ENCODE measurements at regions not wholly inside any gene's neighbourhood (a gene's known extent, or its start where the extent isn't known, plus 50 kb on each side); places are given as distances from the start of the nearest gene placed in this dataset.

DNA sequence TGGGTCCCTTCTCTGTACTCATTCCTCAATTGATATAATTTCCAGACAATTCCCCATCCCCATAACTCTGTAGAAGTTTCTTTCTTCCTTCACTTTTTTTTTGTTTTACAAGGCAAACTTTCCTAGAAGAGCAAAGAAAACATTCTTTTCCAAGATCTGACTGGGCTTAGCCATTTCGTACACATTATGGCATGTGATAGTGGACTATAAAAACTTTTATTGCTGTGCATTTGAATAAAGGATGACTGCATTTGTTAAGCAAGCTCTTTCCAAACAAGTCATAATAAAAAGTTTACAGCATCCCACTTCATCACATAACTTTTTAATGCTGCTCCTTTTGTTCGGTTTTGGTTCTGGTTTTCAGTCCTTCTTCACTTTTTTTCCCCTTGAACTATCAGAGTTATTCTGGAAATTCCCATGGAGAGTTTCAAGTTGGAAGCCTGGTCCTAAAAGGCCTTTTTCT lies 231.0 kb upstream of the HMGA2 start:
- Histone ChIP-seq H3K4me1 (peaks cover 3 to 10% (median 5%) of the 10 kb centered on the region in 4 donors), H3K9me3 (no peaks in the 10 kb centered on the region), H3K4me3 (no peak overlapping the region), H3K27me3 (peaks cover 20% of the 10 kb centered on the region), H3K36me3 (no peaks in the 10 kb centered on the region), H3K27ac (no peak overlapping the region)
- in situ Hi-C loops (cut with MboI; ENCODE audit: low pct_ligation_motif_present in 1 of 4, low pct_unique_long_range_greater_than_20kb in 1 of 4, low sequenced_read_pairs in 3 of 4) (loop anchor here in 1 of 4 donors (25.0 kb wide), 1 partner anchor 394 kb away; no protein-coding TSS in a partner anchor), intact Hi-C loops (cut with DNase I; ENCODE audit: low total_unique reads) (no loop called here)
- TF ChIP-seq, protein P1, sequence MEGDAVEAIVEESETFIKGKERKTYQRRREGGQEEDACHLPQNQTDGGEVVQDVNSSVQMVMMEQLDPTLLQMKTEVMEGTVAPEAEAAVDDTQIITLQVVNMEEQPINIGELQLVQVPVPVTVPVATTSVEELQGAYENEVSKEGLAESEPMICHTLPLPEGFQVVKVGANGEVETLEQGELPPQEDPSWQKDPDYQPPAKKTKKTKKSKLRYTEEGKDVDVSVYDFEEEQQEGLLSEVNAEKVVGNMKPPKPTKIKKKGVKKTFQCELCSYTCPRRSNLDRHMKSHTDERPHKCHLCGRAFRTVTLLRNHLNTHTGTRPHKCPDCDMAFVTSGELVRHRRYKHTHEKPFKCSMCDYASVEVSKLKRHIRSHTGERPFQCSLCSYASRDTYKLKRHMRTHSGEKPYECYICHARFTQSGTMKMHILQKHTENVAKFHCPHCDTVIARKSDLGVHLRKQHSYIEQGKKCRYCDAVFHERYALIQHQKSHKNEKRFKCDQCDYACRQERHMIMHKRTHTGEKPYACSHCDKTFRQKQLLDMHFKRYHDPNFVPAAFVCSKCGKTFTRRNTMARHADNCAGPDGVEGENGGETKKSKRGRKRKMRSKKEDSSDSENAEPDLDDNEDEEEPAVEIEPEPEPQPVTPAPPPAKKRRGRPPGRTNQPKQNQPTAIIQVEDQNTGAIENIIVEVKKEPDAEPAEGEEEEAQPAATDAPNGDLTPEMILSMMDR (IDR thresholded peaks at IDR 0.05), result no peak
- TF ChIP-seq POLR2A (IDR thresholded peaks at IDR 0.05) (no peak), EP300 (IDR thresholded peaks at IDR 0.05; ENCODE audit: low read depth) (no peak), POLR2AphosphoS5 (IDR thresholded peaks at IDR 0.05) (no peak)
- WGBS, 2 donors (ENCODE audit: low coverage in 1 of 2), result 29 to 55% methylated on average over 1 to 2 of the region's 2 CpGs
- DNase-seq, result no peak

DNA sequence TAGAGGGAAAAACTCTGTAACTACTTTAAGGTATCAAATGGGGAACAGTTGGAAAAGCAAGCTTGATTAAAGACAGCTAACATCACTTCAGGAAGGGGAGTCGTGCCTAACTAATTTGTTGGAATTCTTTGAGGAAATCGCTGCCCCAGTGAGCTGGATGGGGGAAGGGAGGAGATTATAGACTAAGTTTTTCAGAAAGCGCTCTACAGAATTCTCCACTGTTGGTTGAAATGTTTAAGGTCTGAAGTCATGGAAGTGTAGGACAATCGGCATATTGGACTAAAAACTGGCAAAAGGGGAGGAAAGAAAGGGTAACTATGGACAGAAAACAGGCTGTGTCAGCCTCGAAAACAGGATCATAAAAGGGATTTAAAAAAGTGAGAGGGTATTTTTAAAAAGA lies 229.9 kb upstream of the HMGA2 start:
- Histone ChIP-seq H3K36me3 (no peaks in the 10 kb centered on the region), H3K9me3 (no peaks in the 10 kb centered on the region), H3K4me3 (no peak overlapping the region), H3K4me1 (peaks cover 3 to 10% (median 5%) of the 10 kb centered on the region in 4 donors), H3K27me3 (peaks cover 32% of the 10 kb centered on the region), H3K27ac (no peak overlapping the region)
- 46 to 55% methylated on average over 5 of the region's 5 CpGs for WGBS, 2 donors (ENCODE audit: low coverage in 1 of 2)
- no peak for DNase-seq
- intact Hi-C loops (cut with DNase I; ENCODE audit: low total_unique reads) (no loop called here), in situ Hi-C loops (cut with MboI; ENCODE audit: low pct_ligation_motif_present in 1 of 4, low pct_unique_long_range_greater_than_20kb in 1 of 4, low sequenced_read_pairs in 3 of 4) (loop anchor here in 1 of 4 donors (25.0 kb wide), 1 partner anchor 393 kb away; no protein-coding TSS in a partner anchor)
- TF ChIP-seq, protein P1 (IDR thresholded peaks at IDR 0.05), result no peak
- TF ChIP-seq POLR2A (IDR thresholded peaks at IDR 0.05), result no peak
- no peak for TF ChIP-seq EP300 (IDR thresholded peaks at IDR 0.05; ENCODE audit: low read depth)
- TF ChIP-seq POLR2AphosphoS5 (IDR thresholded peaks at IDR 0.05), result no peak

DNA sequence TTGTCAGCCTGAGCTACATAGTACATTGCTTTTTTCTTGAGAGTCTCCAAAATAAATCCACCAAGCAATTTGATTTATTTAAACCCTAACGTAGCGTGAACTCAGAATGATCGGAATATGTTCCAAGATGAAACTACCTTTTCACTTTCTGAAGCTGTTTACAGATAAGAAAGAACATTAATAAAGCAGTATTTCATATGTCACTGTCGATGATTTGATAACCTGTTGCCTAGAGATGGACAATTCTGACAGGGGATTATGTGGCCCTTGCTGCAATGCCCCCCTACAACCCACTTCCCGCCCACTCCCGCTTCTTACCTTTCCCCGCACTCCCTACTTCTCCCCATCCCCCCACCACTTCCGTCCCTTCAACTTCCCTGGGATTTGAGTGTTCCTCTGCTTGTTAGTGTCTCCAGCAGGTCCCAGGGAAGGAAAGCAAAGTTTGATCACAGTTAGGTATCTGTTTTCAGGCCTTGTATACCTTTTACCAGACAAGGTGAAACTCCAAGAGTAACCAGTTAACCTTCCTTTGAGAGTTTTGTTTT lies 229.2 kb upstream of the HMGA2 start:
- Histone ChIP-seq H3K36me3 (no peaks in the 10 kb centered on the region), H3K27ac (no peak overlapping the region), H3K27me3 (peaks cover 38% of the 10 kb centered on the region), H3K4me3 (no peak overlapping the region), H3K9me3 (no peaks in the 10 kb centered on the region), H3K4me1 (peaks cover 3 to 10% (median 5%) of the 10 kb centered on the region in 4 donors)
- intact Hi-C loops (cut with DNase I; ENCODE audit: low total_unique reads) (no loop called here), in situ Hi-C loops (cut with MboI; ENCODE audit: low pct_ligation_motif_present in 1 of 4, low pct_unique_long_range_greater_than_20kb in 1 of 4, low sequenced_read_pairs in 3 of 4) (loop anchor here in 1 of 4 donors (25.0 kb wide), 1 partner anchor 392 kb away; no protein-coding TSS in a partner anchor)
- WGBS, 2 donors (ENCODE audit: low coverage in 1 of 2), result 84 to 90% methylated on average over 2 to 8 of the region's 8 CpGs
- TF ChIP-seq POLR2AphosphoS5 (IDR thresholded peaks at IDR 0.05) (no peak), EP300 (IDR thresholded peaks at IDR 0.05; ENCODE audit: low read depth) (no peak), POLR2A (IDR thresholded peaks at IDR 0.05) (no peak)
- TF ChIP-seq, protein P1 (IDR thresholded peaks at IDR 0.05), result no peak
- DNase-seq, result no peak

DNA sequence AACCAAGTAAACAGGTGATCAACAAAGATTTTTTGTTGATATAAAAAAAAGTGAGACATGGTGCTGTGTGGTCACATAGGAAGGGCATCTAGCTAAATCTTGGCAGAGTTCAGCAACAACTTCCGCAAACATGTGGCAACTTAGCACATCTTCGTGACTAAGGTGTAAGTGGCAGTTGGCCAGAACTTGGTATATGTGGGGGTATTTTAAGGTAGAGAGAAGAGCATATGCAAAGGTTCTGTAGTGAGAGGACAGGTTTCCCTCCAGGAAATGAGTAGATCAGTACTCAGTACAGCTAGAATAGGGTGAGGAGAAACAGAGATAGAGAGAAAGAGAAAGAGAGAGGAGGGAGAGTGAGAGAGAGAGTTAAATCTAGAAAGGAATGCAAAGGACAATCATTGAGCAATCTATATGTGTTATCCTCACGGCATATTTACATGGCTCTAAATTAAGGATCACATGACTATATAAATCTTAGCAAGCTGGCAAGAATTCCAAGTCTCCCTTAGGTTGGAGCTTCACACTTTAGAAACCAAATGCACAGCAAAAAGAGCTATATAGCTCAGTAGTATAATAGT lies 227.7 kb upstream of the HMGA2 start:
- in situ Hi-C loops (cut with MboI; ENCODE audit: low pct_ligation_motif_present in 1 of 4, low pct_unique_long_range_greater_than_20kb in 1 of 4, low sequenced_read_pairs in 3 of 4) (loop anchor here in 1 of 4 donors (25.0 kb wide), 1 partner anchor 391 kb away; no protein-coding TSS in a partner anchor), intact Hi-C loops (cut with DNase I; ENCODE audit: low total_unique reads) (no loop called here)
- peaks cover 3 to 10% (median 5%) of the 10 kb centered on the region in 4 donors for H3K4me1 ChIP-seq
- WGBS, 2 donors (ENCODE audit: low coverage in 1 of 2), result 71 to 75% methylated on average over 2 to 3 of the region's 3 CpGs
- H3K27me3 ChIP-seq, result peaks cover 54% of the 10 kb centered on the region
- H3K36me3 ChIP-seq, result no peaks in the 10 kb centered on the region
- H3K4me3 ChIP-seq, result no peak overlapping the region
- H3K9me3 ChIP-seq, result no peaks in the 10 kb centered on the region
- DNase-seq, result no peak
- no peak overlapping the region for H3K27ac ChIP-seq
- no peak for TF ChIP-seq EP300 (IDR thresholded peaks at IDR 0.05; ENCODE audit: low read depth)
- no peak for TF ChIP-seq POLR2AphosphoS5 (IDR thresholded peaks at IDR 0.05)
- TF ChIP-seq POLR2A (IDR thresholded peaks at IDR 0.05), result no peak
- TF ChIP-seq, protein P1 (IDR thresholded peaks at IDR 0.05), result no peak

Data from transverse colon (tissue), 4 donors.